Gastrocnemius medialis (tissue), 4 donors: ENCODE measurements at regions not wholly inside any gene's neighbourhood (a gene's known extent, or its start where the extent isn't known, plus 50 kb on each side); places are given as distances from the start of the nearest gene placed in this dataset.

Experiments used
- POLR2A ChIP-seq, 2 donors: fragments of 450-650 bp; IDR thresholded peaks; one replicate each; pipeline ENCODE4 v1.6.1; 2017; ENCODE audit warnings: antibody characterized with exemption in 2 of 2, mild to moderate bottlenecking in 2 of 2, moderate library complexity in 2 of 2
- TF ChIP-seq, protein P1 (sequence below), 5 experiments: fragments of 450-650 bp in 3 of 5; fragments of 200-600 bp in 2 of 5; sonication (generic) in 2 of 5; IDR thresholded peaks in 4 of 5; conservative IDR thresholded peaks in 1 of 5; 1 replicate in 4 of 5; 2 replicates in 1 of 5; pipeline ENCODE4 v1.5.1; 2016 to 2019; ENCODE audit warnings: antibody characterized with exemption in 5 of 5, mild to moderate bottlenecking in 3 of 5, moderate library complexity in 3 of 5

DNA sequence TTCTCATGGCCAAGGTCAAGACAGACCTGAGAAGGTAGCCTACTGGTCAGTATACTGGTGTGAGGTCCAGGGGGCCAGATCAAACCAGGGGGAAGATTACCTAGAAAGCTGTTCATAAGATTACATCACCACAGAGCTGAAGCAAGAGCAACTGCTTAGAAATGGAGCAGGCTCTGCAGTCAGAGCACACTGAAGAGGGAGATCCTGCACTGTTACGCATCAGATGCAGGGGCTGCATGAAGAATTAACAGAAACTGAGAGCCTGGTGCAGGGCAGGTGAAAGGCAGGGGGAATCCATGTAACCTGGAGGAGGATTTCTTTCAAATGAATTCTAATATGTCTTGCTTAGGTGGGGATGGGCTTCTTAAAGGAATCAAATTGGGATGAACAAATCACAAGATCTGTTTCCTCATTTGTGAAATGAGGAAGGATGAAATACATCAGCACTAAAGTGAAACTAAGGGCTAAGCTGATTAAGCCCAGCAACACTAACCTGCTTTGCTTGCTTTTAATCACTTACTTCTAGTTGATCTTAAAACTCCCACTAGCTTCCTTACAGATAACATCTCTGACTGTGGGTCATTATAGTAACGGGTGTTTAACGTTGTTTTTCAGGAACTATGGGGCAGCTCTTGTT is 74.3 kb upstream of the ADAM23 start:
- TF ChIP-seq, protein P1, sequence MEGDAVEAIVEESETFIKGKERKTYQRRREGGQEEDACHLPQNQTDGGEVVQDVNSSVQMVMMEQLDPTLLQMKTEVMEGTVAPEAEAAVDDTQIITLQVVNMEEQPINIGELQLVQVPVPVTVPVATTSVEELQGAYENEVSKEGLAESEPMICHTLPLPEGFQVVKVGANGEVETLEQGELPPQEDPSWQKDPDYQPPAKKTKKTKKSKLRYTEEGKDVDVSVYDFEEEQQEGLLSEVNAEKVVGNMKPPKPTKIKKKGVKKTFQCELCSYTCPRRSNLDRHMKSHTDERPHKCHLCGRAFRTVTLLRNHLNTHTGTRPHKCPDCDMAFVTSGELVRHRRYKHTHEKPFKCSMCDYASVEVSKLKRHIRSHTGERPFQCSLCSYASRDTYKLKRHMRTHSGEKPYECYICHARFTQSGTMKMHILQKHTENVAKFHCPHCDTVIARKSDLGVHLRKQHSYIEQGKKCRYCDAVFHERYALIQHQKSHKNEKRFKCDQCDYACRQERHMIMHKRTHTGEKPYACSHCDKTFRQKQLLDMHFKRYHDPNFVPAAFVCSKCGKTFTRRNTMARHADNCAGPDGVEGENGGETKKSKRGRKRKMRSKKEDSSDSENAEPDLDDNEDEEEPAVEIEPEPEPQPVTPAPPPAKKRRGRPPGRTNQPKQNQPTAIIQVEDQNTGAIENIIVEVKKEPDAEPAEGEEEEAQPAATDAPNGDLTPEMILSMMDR (IDR thresholded peaks at IDR 0.05 in 4 of 5, conservative IDR thresholded peaks at IDR 0.05 in 1 of 5) = no peak
- TF ChIP-seq POLR2A (IDR thresholded peaks at IDR 0.05) = no peak
